ENCODE measurements at regions not wholly inside any gene's neighbourhood (a gene's known extent, or its start where the extent isn't known, plus 50 kb on each side); places are given as distances from the start of the nearest gene placed in this dataset.

GRCh38 chrX:118228041-118228440 is 111.4 kb upstream of the KLHL13 start:
- Histone ChIP-seq H4K5ac (ENCODE audit: insufficient read length, low read depth, low read length) (no peak overlapping the region), H4K8ac (ENCODE audit: extremely low read depth, insufficient read depth, low read length) (no peak overlapping the region), H3K14ac (ENCODE audit: insufficient read length) (no peak overlapping the region), H3K4me3 (ENCODE audit: extremely low read depth in 1 of 4, insufficient read depth in 2 of 4, low read depth in 3 of 4, low read length in 4 of 4) (no peak overlapping the region), H2BK15ac (ENCODE audit: low read length) (no peak overlapping the region), H4K91ac (replicated peaks; ENCODE audit: insufficient read length, low read length) (no peak overlapping the region), H4K20me1 (replicated peaks in 1 of 2; ENCODE audit: control insufficient read depth in 1 of 2, insufficient read depth in 2 of 2, low read length in 2 of 2) (no peaks in the 10 kb centered on the region), H3K18ac (ENCODE audit: extremely low read depth, low read length) (no peak overlapping the region), H3K27me3 (replicated peaks in 1 of 4; ENCODE audit: control insufficient read depth in 3 of 4, extremely low read depth in 1 of 4, insufficient read depth in 3 of 4, low read length in 3 of 4) (no peaks in the 10 kb centered on the region), H2BK120ac (replicated peaks; ENCODE audit: low read depth, low read length) (no peak overlapping the region), H2BK20ac (ENCODE audit: low read length) (no peak overlapping the region), H3K4ac (replicated peaks; ENCODE audit: insufficient read length, low read depth, low read length) (no peak overlapping the region), H3K9me3 (ENCODE audit: insufficient read depth in 2 of 2, low read depth in 1 of 2, low read length in 1 of 2) (no peaks in the 10 kb centered on the region), H3K9ac (replicated peaks in 1 of 4; ENCODE audit: extremely low read depth in 1 of 4, low read depth in 3 of 4, low read length in 3 of 4) (no peak overlapping the region), H2BK12ac (ENCODE audit: low read depth, low read length) (no peak overlapping the region), H3K27ac (ENCODE audit: low read depth, low read length) (no peak overlapping the region), H2AFZ (ENCODE audit: low read length) (no peak overlapping the region), H2BK5ac (ENCODE audit: low read depth, low read length) (no peak overlapping the region), H3K23ac (ENCODE audit: insufficient read length) (no peak overlapping the region), H3K36me3 (ENCODE audit: control insufficient read depth in 2 of 4, insufficient read depth in 4 of 4, low read length in 3 of 4) (no peaks in the 10 kb centered on the region), H3K79me2 (ENCODE audit: control insufficient read depth in 1 of 2, insufficient read depth in 2 of 2, low read length in 2 of 2) (no peaks in the 10 kb centered on the region), H3K4me2 (ENCODE audit: insufficient read depth in 1 of 2, low read depth in 2 of 2, low read length in 2 of 2) (no peak overlapping the region), H3K23me2 (ENCODE audit: low read depth, low read length) (no peaks in the 10 kb centered on the region), H3K56ac (replicated peaks; ENCODE audit: insufficient read length, low read depth, low read length) (no peak overlapping the region), H3K79me1 (ENCODE audit: low read depth, low read length) (no peaks in the 10 kb centered on the region), H2AK5ac (ENCODE audit: low read depth, low read length) (no peak overlapping the region), H3K4me1 (replicated peaks in 1 of 4; ENCODE audit: control insufficient read depth in 3 of 4, insufficient read depth in 4 of 4, low read length in 3 of 4) (peaks cover 0 to 2% (median 0%) of the 10 kb centered on the region in 4 experiments; a peak in 1 of 7 replicates)
- FAIRE-seq = no peak
- 81% methylated on average over 3 of the region's 4 CpGs; no CpG with 5 or more reads in 1 of the 2 experiments for WGBS, 2 experiments (ENCODE audit: extremely low coverage in 1 of 2, insufficient coverage in 1 of 2, insufficient read length in 1 of 2, insufficient replicate concordance in 2 of 2, low coverage in 1 of 2, low lambda C conversion rate in 2 of 2, missing lambda C conversion rate in 1 of 2)
- no peak for DNase-seq (ENCODE audit: low read depth in 1 of 2, low spot score in 2 of 2)
- ChIA-PET CTCF (ENCODE audit: partially characterized antibody) (interaction anchor here (1.0 kb wide), 1 partner anchor 21 kb away, joined by 4 read pairs; no protein-coding TSS in a partner anchor), POLR2A (ENCODE audit: partially characterized antibody) (no interaction called here)
- TF ChIP-seq GABPA (IDR thresholded peaks at IDR 0.05; ENCODE audit: borderline replicate concordance, insufficient read depth, low read length) (no peak), CBX8 (IDR thresholded peaks at IDR 0.05; ENCODE audit: borderline replicate concordance, low read depth, low read length) (no peak), RFX5 (IDR thresholded peaks at IDR 0.05; ENCODE audit: borderline replicate concordance, low read depth, low read length) (no peak), USF2 (IDR thresholded peaks at IDR 0.05; ENCODE audit: low read length) (no peak), JUN (IDR thresholded peaks at IDR 0.05; ENCODE audit: low read depth, low read length) (no peak), SP2 (IDR thresholded peaks at IDR 0.05; ENCODE audit: low read length) (no peak), CBX5 (IDR thresholded peaks at IDR 0.05; ENCODE audit: low read depth, low read length) (no peak), GTF2F1 (IDR thresholded peaks at IDR 0.05; ENCODE audit: borderline replicate concordance, low read depth, low read length) (no peak), SAP30 (IDR thresholded peaks at IDR 0.05; ENCODE audit: insufficient read depth, insufficient replicate concordance, low read length) (no peak), SRF (IDR thresholded peaks at IDR 0.05; ENCODE audit: low read depth, low read length) (no peak), E2F6 (IDR thresholded peaks at IDR 0.05) (no peak), CHD1 (IDR thresholded peaks at IDR 0.05; ENCODE audit: low read depth, low read length) (no peak), CREB1 (IDR thresholded peaks at IDR 0.05) (no peak), EZH2 (IDR thresholded peaks at IDR 0.05; ENCODE audit: low read depth, low read length, severe bottlenecking) (no peak)

All from H1 (cell line).